ENCODE measurements at regions not wholly inside any gene's neighbourhood (a gene's known extent, or its start where the extent isn't known, plus 50 kb on each side); places are given as distances from the start of the nearest gene placed in this dataset.
"Not testable (repeated sequence)": the region's sequence is repeated elsewhere in the genome, so short reads cannot be mapped to it uniquely, and the experiment has no call there.

GRCh38 chr9:78972303-78972999 lies 599.3 kb upstream of the TLE4 start:
- DNase-seq (ENCODE audit: low spot score) = no peak

DNA sequence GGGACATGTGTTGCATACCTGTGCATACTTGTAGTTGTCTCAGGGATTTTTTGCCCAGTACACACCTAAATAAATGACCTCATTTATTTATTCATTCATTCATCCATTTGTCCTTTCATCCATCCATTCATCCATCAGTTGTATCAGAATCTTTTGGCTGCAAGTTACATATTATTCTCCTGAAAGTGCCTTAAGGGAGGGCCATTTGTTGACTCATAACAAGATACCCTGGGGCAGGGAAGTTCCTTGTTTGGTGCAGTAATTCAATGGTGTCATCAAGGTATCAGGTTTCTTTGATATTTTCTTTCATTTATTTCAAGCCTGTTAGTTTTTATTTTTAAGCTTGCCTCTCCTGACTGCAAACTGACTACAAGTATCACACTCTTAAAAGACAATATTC lies 597.9 kb upstream of the TLE4 start:
- DNase-seq (ENCODE audit: low spot score) = no peak

- DNase-seq (ENCODE audit: low spot score) = no peak
Observed at GRCh38 chr9:78982849-78983248, 588.9 kb upstream of the TLE4 start.

DNA sequence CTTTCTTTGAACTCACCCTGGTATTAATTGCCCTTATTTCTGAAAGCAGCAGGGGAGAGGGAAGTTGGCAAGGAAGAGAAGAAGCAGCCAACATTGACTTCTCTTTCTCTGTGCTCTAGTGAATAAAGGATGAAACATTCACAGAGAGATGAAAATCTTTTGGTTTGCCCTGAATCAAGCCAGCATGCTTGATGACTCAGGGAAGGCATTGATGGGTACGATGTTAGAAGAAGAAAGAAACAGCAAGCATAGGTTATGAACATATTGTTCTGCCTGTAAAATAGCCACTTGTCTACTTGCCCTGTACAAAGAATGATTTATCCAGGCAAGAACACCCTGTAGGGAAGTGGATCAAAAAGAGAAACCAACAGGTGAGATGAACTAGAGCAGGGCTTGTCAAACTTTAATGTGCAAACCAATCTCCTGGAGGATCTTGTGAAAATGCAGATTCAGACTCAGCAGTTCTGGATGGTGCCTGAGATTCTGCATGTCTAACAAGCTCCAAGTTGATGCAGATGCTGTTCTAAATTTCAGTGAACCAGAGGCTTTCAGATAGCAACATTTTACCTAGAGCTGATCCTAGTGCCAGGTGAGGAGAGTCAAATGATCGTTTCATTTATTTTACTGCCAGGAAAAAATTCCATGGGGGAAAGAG lies 586.6 kb upstream of the TLE4 start:
- no peak for DNase-seq (ENCODE audit: low spot score)

- no peak for DNase-seq (ENCODE audit: low spot score)
Observed at GRCh38 chr9:78986446-78986845, 585.3 kb upstream of the TLE4 start.

GRCh38 chr9:78989031-78989658 lies 582.6 kb upstream of the TLE4 start:
- DNase-seq (ENCODE audit: low spot score) = no peak

GRCh38 chr9:78994471-78994870 lies 577.3 kb upstream of the TLE4 start:
- DNase-seq (ENCODE audit: low spot score) = no peak

GRCh38 chr9:78994974-78995373 lies 576.8 kb upstream of the TLE4 start:
- DNase-seq (ENCODE audit: low spot score) = not testable (repeated sequence)

DNA sequence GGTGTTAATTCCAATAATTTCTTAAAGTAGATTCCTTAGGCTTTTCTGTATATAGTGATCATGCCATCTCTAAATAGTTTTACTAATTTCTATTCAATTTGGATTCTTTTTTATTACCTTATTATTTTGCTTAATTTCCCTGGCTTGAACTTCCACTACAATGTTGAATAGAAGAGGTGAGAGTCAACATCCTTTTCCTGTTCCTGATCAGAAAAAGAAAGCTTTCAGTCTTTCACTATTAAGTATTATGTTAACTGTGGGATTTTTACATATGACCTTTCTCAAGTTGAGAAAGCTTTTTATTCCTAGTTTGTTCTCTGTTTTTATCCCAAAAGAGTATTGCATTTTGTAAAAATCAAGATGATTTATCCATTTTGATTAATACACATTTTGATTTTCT lies 574.5 kb upstream of the TLE4 start:
- DNase-seq (ENCODE audit: low spot score) = no peak

GRCh38 chr9:79000230-79001002 lies 571.3 kb upstream of the TLE4 start:
- DNase-seq (ENCODE audit: low spot score) = no peak

- DNase-seq (ENCODE audit: low spot score) = no peak
Observed at GRCh38 chr9:79001012-79001411, 570.8 kb upstream of the TLE4 start.

- no peak for DNase-seq (ENCODE audit: low spot score)
Observed at GRCh38 chr9:79003514-79003913, 568.3 kb upstream of the TLE4 start.

- no peak for DNase-seq (ENCODE audit: low spot score)
Observed at GRCh38 chr9:79004032-79004431, 567.7 kb upstream of the TLE4 start.

- no peak for DNase-seq (ENCODE audit: low spot score)
Observed at GRCh38 chr9:79006546-79006945, 565.2 kb upstream of the TLE4 start.

GRCh38 chr9:79007701-79008483 lies 563.9 kb upstream of the TLE4 start:
- no peak for DNase-seq (ENCODE audit: low spot score)

- no peak for DNase-seq (ENCODE audit: low spot score)
Observed at GRCh38 chr9:79008916-79009315, 562.8 kb upstream of the TLE4 start.

DNA sequence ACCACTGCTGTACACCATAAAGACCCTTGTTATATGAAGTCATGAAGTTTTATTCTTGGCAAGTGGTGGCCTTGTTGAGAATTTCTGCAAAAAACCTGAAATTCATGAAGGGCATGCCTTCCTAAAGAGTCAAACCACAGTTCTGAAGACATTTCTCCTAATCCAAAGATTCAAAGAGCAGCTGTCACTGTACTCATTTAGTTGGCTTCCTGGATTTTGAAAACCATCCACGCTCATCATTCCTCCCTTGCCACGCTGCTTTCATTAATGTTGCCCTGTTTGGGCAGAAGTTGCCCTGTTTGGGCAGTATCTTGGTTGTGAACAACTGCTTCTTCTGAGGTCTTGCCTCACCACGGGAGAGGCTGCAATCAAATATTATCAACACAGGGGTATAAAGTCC lies 560.3 kb upstream of the TLE4 start:
- no peak for DNase-seq (ENCODE audit: low spot score)

- no peak for DNase-seq (ENCODE audit: low spot score)
Observed at GRCh38 chr9:79012561-79012960, 559.2 kb upstream of the TLE4 start.

GRCh38 chr9:79013715-79014610 lies 557.8 kb upstream of the TLE4 start:
- DNase-seq (ENCODE audit: low spot score) = no peak

GRCh38 chr9:79014929-79015699 lies 556.7 kb upstream of the TLE4 start:
- DNase-seq (ENCODE audit: low spot score) = no peak
